Ovary (tissue), 7 donors: ENCODE measurements at regions not wholly inside any gene's neighbourhood (a gene's known extent, or its start where the extent isn't known, plus 50 kb on each side); places are given as distances from the start of the nearest gene placed in this dataset.
"Not testable (repeated sequence)": the region's sequence is repeated elsewhere in the genome, so short reads cannot be mapped to it uniquely, and the experiment has no call there.

Experiments used
- DNase-seq, 5 donors: peaks; one replicate each; pipeline ENCODE4 v3.0.0-alpha.2; 2019 to 2020
- H3K27ac ChIP-seq, 2 donors: fragments of 200-600 bp; one replicate each; pipeline versions ENCODE4 v1.5.1 to v1.8.0; 2019 to 2022
- H3K27me3 ChIP-seq: fragments of 200-600 bp; one replicate; pipeline ENCODE4 v1.8.0; 2022
- H3K36me3 ChIP-seq: fragments of 200-600 bp; sonication (generic); one replicate; pipeline ENCODE4 v1.5.1; 2019
- H3K4me1 ChIP-seq: one replicate; pipeline ENCODE4 v1.8.1; 2013; ENCODE audit warnings: mild to moderate bottlenecking, moderate library complexity; ENCODE audit not compliant: insufficient read depth
- H3K4me3 ChIP-seq: fragments of 200-600 bp; sonication (generic); one replicate; pipeline ENCODE4 v1.5.1; 2017
- H3K9me3 ChIP-seq, 2 donors: fragments of 200-600 bp in 1 of 2; sonication (generic) in 1 of 2; one replicate each; pipeline versions ENCODE4 v1.5.1 to v1.8.1; 2013 to 2019; ENCODE audit warnings: mild to moderate bottlenecking in 1 of 2, moderate library complexity in 1 of 2
- EP300 ChIP-seq: sonication (generic); formaldehyde crosslinking; IDR thresholded peaks from one replicate; pipeline ENCODE4 v1.6.1; 2017; ENCODE audit warnings: antibody characterized with exemption
- POLR2A ChIP-seq: fragments of 450-650 bp; IDR thresholded peaks from one replicate; pipeline ENCODE4 v1.6.1; 2017; ENCODE audit warnings: antibody characterized with exemption, mild to moderate bottlenecking, moderate library complexity
- WGBS, 3 donors: extraction: QIAGEN DNeasy Blood & Tissue Kit in 1 of 3; methylation state at CpG; one replicate each; pipeline versions ENCODE4 v1.1.5 to v1.1.7; 2013 to 2017; 5-methylcytosine and 5-hydroxymethylcytosine counted together
- intact Hi-C, 4 donors: fragments of 100-400 bp; cut with DNase I; formaldehyde crosslinking; loops; one replicate each; pipeline versions ENCODE4 v1.11.0 to v1.15.1; 2022 to 2023
- TF ChIP-seq, protein P1 (sequence below), 3 donors: fragments of 450-650 bp in 2 of 3; fragments of 200-600 bp in 1 of 3; IDR thresholded peaks; one replicate each; pipeline versions ENCODE4 v1.5.1 to v1.8.0; 2016 to 2022; ENCODE audit warnings: antibody characterized with exemption in 3 of 3, mild to moderate bottlenecking in 1 of 3
- donor health status: DM: no; HTN: no; CAD: no; lungs with moderate emphysema.
- donor health status: DM: no; HTN: no; CAD: no.
- donor health status: Bipolar disorder and iron deficiency.
- donor health status: DM: no; HTN: no; CAD: no.
- donor health status: DM: yes; HTN: yes; CAD: no.

GRCh38 chr12:67483871-67484554, 164.5 kb upstream of the DYRK2 start:
- intact Hi-C loops: no loop called here

GRCh38 chr12:67484791-67485480, 163.6 kb upstream of the DYRK2 start:
- Histone ChIP-seq H3K4me1 (no peaks in the 10 kb centered on the region), H3K27me3 (no peaks in the 10 kb centered on the region), H3K27ac (no peak overlapping the region), H3K36me3 (no peaks in the 10 kb centered on the region), H3K4me3 (no peak overlapping the region), H3K9me3 (no peaks in the 10 kb centered on the region)
- DNase-seq: no peak
- TF ChIP-seq, protein P1, sequence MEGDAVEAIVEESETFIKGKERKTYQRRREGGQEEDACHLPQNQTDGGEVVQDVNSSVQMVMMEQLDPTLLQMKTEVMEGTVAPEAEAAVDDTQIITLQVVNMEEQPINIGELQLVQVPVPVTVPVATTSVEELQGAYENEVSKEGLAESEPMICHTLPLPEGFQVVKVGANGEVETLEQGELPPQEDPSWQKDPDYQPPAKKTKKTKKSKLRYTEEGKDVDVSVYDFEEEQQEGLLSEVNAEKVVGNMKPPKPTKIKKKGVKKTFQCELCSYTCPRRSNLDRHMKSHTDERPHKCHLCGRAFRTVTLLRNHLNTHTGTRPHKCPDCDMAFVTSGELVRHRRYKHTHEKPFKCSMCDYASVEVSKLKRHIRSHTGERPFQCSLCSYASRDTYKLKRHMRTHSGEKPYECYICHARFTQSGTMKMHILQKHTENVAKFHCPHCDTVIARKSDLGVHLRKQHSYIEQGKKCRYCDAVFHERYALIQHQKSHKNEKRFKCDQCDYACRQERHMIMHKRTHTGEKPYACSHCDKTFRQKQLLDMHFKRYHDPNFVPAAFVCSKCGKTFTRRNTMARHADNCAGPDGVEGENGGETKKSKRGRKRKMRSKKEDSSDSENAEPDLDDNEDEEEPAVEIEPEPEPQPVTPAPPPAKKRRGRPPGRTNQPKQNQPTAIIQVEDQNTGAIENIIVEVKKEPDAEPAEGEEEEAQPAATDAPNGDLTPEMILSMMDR (IDR thresholded peaks at IDR 0.05): no peak
- TF ChIP-seq POLR2A: no peak
- no peak for TF ChIP-seq EP300
- intact Hi-C loops: no loop called here
- WGBS, 3 donors: 85 to 89% (median 88%) methylated on average over 4 of the region's 4 CpGs

More at GRCh38 chr12:67483871-67484554, 164.5 kb upstream of the DYRK2 start:
- Histone ChIP-seq H3K4me1 (no peaks in the 10 kb centered on the region), H3K9me3 (no peaks in the 10 kb centered on the region), H3K27ac (no peak overlapping the region), H3K4me3 (no peak overlapping the region), H3K36me3 (no peaks in the 10 kb centered on the region), H3K27me3 (no peaks in the 10 kb centered on the region)
- DNase-seq: no peak
- TF ChIP-seq POLR2A (no peak), EP300 (no peak)
- TF ChIP-seq, protein P1 (IDR thresholded peaks at IDR 0.05): no peak
- WGBS, 3 donors: 73 to 80% (median 75%) methylated on average over 3 of the region's 3 CpGs

DNA sequence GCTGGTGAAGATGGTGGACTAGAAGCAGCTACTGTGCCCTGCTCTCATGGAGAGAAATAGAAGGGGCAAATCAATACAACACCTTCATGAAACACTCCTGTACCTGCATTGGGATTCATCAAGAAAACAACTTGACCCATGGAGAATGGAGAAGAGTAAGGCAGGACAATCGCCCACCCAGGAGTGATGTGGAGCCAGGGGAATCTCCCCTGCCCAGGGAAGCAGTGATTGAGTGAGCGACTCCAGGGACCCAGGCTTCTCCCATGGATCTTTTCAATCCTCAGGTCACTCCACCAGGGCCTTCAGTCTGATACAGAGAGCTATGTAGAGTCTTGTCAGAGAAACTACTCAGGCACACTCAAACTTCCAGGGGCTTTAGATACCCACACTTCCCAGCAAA, 161.9 kb upstream of the DYRK2 start:
- TF ChIP-seq POLR2A (no peak), EP300 (no peak)
- TF ChIP-seq, protein P1 (IDR thresholded peaks at IDR 0.05): no peak

GRCh38 chr12:67488349-67488748, 160.2 kb upstream of the DYRK2 start:
- H3K4me3 ChIP-seq, H3K9me3 ChIP-seq, H3K27me3 ChIP-seq, H3K36me3 ChIP-seq, H3K4me1 ChIP-seq, intact Hi-C loops, DNase-seq, H3K27ac ChIP-seq: not testable (repeated sequence)
- WGBS, 3 donors: 90 to 93% (median 90%) methylated on average over 4 of the region's 4 CpGs

More for the DNA sequence above, 161.9 kb upstream of the DYRK2 start:
- Histone ChIP-seq H3K36me3 (no peaks in the 10 kb centered on the region), H3K4me3 (no peak overlapping the region), H3K9me3 (no peaks in the 10 kb centered on the region), H3K27me3 (no peaks in the 10 kb centered on the region), H3K27ac (no peak overlapping the region), H3K4me1 (no peaks in the 10 kb centered on the region)
- intact Hi-C loops: no loop called here
- no peak for DNase-seq
- 82 to 100% (median 95%) methylated on average over 2 of the region's 2 CpGs for WGBS, 3 donors

DNA sequence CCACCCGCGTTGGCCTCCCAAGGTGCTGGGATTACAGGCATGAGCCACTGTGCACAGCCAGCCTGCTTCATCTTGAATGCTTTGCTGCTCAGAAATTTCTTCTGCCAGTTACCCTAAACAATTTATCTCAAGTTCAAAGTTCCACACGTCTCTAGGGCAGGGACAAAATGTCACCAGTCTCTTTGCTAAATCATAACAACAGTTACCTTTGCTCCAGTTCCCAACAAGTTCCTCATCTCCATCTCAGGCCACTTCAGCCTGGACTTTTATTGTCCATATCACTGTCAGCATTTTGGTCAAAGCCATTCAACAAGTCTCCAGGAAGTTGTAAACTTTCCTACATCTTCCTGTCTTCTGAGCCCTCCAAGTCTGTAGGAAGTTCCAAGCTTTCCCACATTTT, 159.5 kb upstream of the DYRK2 start:
- TF ChIP-seq, protein P1 (IDR thresholded peaks at IDR 0.05): no peak
- TF ChIP-seq POLR2A: no peak
- TF ChIP-seq EP300: no peak
- Histone ChIP-seq H3K36me3 (no peaks in the 10 kb centered on the region), H3K27me3 (no peaks in the 10 kb centered on the region), H3K27ac (no peak overlapping the region), H3K9me3 (no peaks in the 10 kb centered on the region), H3K4me1 (no peaks in the 10 kb centered on the region), H3K4me3 (no peak overlapping the region)
- WGBS, 3 donors: 88 to 94% (median 89%) methylated on average over 3 of the region's 3 CpGs
- no peak for DNase-seq
- intact Hi-C loops: no loop called here
